ENCODE measurements at regions not wholly inside any gene's neighbourhood (a gene's known extent, or its start where the extent isn't known, plus 50 kb on each side); places are given as distances from the start of the nearest gene placed in this dataset.

DNA sequence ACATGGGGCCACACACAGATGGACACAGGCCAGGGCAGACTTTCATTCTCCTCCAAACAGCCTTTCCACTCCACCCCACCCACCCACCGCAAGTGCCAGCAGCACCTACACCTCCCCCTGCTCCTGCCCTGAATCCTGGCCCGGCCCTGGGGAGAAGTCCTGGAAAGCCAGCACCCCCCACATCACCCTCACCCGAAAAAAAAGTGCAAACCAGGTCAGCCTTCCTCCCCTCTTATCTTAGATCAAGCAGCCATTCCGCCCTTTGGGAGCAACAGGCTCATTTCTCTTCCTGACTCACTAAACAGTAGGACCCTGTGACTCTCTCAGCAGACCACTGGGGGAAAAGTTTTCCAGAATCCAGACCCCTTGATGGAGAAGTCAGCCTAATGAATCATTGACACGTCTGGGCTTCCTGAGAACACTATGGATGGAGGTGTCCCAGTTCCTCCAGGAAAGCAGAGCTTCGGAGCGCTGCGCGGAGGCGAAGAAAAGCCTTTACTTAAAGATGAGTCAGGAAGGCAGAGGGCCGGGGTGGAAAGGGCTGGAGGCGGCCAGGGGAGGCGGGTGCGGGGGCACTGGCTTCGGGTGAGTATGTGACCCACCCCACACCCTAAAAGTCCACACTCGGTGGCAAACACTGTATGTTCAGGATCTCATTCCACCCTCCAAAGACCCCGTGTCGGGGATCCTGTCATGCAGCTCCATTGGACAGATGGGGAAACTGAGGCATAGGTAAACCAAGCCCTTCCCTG is 588.7 kb downstream of the MATN1 start:
- TF ChIP-seq, protein P1, sequence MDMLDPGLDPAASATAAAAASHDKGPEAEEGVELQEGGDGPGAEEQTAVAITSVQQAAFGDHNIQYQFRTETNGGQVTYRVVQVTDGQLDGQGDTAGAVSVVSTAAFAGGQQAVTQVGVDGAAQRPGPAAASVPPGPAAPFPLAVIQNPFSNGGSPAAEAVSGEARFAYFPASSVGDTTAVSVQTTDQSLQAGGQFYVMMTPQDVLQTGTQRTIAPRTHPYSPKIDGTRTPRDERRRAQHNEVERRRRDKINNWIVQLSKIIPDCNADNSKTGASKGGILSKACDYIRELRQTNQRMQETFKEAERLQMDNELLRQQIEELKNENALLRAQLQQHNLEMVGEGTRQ (IDR thresholded peaks at IDR 0.05): no peak
- TF ChIP-seq CHD4 (IDR thresholded peaks at IDR 0.05; ENCODE audit: borderline replicate concordance): no peak
- TF ChIP-seq, protein P2, sequence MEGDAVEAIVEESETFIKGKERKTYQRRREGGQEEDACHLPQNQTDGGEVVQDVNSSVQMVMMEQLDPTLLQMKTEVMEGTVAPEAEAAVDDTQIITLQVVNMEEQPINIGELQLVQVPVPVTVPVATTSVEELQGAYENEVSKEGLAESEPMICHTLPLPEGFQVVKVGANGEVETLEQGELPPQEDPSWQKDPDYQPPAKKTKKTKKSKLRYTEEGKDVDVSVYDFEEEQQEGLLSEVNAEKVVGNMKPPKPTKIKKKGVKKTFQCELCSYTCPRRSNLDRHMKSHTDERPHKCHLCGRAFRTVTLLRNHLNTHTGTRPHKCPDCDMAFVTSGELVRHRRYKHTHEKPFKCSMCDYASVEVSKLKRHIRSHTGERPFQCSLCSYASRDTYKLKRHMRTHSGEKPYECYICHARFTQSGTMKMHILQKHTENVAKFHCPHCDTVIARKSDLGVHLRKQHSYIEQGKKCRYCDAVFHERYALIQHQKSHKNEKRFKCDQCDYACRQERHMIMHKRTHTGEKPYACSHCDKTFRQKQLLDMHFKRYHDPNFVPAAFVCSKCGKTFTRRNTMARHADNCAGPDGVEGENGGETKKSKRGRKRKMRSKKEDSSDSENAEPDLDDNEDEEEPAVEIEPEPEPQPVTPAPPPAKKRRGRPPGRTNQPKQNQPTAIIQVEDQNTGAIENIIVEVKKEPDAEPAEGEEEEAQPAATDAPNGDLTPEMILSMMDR (IDR thresholded peaks at IDR 0.05): no peak
- TF ChIP-seq KDM5A (IDR thresholded peaks at IDR 0.05): no peak
- TF ChIP-seq EP300 (IDR thresholded peaks at IDR 0.05): no peak
- TF ChIP-seq RAD21 (conservative IDR thresholded peaks at IDR 0.05 in 1 of 2, IDR thresholded peaks at IDR 0.05 in 1 of 2): no peak
- no peak for TF ChIP-seq CEBPB (IDR thresholded peaks at IDR 0.05)
- TF ChIP-seq, protein P3, sequence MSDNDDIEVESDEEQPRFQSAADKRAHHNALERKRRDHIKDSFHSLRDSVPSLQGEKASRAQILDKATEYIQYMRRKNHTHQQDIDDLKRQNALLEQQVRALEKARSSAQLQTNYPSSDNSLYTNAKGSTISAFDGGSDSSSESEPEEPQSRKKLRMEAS (IDR thresholded peaks at IDR 0.05): no peak
- no peak for TF ChIP-seq RFX5 (IDR thresholded peaks at IDR 0.05)
- no peak for TF ChIP-seq BHLHE40 (IDR thresholded peaks at IDR 0.05; ENCODE audit: low read depth, low read length)
